Effector CD8-positive, alpha-beta T cell (primary cell): ENCODE measurements at regions not wholly inside any gene's neighbourhood (a gene's known extent, or its start where the extent isn't known, plus 50 kb on each side); places are given as distances from the start of the nearest gene placed in this dataset.
"Not testable (repeated sequence)": the region's sequence is repeated elsewhere in the genome, so short reads cannot be mapped to it uniquely, and the experiment has no call there.

Source experiments
- DNase-seq: peaks from one replicate; lab custom pipeline; 2025; lab: John Stamatoyannopoulos, UW

DNA sequence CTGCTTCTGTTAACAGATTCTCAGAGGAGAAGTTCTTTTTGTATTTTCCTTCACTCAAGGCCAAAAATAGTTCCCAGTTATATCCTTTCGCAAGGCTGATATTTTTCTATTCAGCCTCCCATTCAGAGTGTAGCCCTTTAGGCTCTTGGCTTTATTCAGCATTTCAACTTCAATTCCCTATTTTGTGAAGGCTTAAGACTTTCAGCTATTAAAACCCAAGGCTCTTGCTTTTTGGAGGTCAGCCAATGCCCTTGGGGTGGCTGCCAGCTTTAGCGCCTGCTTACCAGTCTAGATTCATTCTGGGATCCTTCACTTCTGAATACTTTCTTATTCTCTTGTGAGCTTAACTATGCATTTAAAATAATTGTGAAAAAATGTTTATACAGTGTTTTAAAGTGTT lies 57.3 kb upstream of the ADGRA3 start:
- DNase-seq: no peak

- DNase-seq: no peak
Observed at GRCh38 chr4:22573641-22574040, 57.8 kb upstream of the ADGRA3 start.

- no peak for DNase-seq
Observed at GRCh38 chr4:22574424-22574823, 58.6 kb upstream of the ADGRA3 start.

- no peak for DNase-seq
Observed at GRCh38 chr4:22574880-22575279, 59.0 kb upstream of the ADGRA3 start.

DNA sequence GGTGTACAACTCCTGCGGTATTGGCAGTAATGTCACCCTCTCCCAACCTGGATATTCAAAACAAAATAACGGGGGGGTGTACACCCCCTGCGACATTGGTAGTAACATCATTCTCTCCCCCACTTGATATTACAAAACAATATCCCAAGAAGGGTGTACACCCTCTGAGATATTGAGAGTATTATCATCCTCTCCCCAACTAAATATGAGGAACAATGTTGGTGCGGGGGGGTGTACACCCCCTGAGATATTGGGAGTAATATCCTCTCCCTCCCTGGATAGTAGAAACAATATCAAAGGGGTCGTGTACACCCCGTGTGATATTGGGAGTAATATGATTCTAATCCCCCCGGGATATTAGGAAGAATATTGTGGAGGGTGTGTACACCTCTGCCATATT lies 71.4 kb upstream of the ADGRA3 start:
- no peak for DNase-seq

GRCh38 chr4:22593933-22594332 lies 78.1 kb upstream of the ADGRA3 start:
- DNase-seq: no peak

DNA sequence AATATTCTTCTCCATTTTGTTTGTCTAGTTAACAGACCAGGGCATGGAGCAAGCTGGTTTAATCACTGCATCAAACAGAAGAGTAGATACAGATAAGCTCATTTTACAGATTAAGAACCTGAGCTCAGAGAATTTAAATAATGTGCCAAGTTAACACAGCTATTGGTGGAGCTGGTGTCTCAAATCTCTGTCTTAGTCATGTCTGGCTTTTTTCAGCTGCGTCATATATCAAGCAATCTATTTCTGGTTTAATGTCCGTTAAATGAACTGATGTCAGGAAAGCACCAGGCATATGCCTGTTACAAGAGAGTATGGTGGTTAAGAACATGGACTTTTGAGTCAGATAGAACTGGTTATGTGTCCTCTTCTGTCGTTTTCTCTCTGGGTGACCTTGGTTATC lies 79.8 kb upstream of the ADGRA3 start:
- no peak for DNase-seq

DNA sequence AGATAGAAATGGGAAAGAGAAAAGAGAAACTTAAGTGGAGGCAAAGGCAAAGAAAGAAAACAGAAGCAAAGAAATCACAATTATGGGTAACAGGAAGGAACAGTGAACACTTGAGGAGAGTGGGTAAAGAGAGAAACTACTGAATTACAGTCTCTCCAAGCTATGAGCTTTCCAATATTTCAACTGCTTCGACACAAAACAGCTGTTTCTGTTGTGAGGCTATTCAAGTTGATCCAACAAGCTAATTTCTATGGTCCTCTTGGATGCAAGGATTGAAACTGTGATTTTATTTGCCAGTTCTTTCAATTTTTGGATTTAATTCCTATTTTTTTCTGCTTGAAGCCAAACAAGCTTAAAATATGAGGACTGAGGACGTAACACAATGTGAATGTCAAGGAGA lies 80.5 kb upstream of the ADGRA3 start:
- no peak for DNase-seq

- DNase-seq: no peak
Observed at GRCh38 chr4:22597471-22597870, 81.6 kb upstream of the ADGRA3 start.

DNA sequence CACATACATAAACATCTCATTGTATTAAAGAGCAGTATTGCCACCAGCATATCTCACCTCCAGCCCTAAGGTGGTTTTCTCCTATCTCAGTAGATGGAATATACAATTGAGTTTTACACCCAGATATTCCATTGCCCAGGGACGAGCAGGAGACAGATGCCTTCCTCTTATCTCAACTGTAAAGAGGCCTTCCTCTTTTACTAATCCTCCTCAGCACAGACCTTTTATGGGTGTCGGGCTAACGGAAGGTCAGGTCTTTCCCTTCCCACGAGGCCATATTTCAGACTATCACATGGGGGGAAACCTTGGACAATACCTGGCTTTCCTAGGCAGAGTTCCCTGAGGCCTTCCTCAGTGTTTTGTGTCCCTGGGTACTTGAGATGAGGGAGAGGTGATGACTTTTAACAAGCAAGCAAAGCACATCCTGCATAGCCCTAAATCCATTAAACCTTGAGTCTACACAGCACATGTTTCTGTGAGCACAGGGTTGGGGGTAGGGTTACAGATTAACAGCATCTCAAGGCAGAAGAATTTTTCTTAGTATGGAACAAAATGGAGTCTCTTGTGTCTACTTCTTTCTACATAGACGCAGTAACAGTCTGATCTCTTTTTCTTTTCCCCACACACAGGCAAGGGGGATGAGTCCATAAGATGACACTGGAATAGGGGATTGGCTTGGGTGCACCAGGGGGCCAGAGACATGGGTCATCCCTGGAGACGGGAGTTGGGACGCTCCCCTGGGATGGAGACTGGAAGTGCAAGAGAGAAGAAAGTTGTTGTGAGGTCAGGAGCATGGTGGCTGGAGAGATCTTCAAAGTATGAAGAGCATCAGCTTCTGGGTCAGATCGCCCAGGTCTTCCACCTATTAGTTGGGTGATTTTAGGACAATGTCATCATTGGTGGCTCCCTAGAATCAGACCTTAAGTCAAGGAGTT lies 82.5 kb upstream of the ADGRA3 start:
- DNase-seq: not testable (repeated sequence)

DNA sequence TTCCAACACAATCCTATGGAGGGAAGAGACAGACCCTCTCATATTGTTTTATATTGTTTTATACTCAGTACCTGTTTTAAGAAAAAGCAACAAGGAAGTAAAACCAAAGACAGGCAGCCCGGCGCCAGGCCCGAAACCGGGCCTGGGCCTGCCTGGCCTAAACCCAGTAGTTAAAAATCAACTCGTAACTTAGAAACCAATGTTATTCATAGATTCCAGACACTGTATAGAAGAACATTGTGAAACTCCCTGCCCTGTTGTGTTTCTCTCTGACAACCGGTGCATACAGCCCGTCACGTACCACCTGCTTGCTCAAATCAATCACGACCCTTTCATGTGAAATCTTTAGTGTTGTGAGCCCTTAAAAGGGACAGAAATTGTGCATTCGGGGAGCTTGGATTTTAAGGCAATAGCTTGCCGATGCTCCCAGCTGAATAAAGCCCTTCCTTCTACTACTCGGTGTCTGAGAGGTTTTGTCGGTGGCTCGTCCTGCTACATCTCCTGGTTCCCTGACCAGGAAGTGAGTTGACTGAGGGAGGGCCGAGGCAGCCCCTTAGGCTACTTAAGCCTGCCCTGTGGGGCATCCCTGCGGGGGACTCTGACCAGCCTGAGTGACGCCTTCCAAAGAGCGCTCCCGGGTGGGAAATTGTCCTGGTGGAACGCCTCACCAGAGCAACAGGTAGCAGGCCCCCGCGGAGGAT lies 83.5 kb upstream of the ADGRA3 start:
- DNase-seq: not testable (repeated sequence)

- not testable (repeated sequence) for DNase-seq
Observed at GRCh38 chr4:22599929-22600432, 84.1 kb upstream of the ADGRA3 start.

DNA sequence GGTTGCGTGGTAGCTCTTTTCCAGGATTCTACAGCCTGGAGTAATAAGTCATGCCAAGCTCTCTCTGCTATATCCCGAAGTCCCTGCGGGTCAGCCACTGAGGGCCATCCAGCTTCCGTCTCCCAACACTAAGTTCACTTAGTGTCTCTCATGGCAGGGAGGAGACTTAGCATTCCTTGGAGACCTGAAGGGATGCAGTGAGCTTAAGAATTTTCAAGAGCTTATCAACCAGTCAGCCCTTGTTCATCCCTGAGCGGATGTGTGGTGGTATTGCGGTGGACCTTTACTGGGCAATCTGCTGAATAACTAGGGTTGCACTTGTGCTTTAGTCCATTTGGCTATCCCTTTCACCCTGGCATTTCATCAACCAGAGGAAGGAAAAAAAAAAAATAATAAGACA lies 85.8 kb upstream of the ADGRA3 start:
- DNase-seq: not testable (repeated sequence)

DNA sequence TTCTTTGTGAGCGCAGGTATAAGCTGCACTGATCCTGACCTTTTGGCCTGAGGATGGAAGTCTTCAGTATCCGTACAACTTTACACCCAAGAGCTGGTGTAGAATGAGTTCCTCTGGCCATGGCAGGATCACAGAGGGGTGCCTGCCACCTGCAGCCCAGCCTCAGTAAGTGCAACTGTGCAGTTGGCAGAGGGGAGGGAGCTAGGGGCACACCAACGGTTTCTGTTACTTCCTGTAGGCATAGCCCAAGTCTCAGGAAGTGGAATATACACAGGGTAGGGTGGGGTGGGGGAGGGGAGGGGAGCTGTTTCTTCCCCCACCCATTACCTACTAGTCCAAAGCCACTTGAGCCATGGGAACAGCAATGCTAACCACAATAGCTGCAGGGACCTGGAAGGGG lies 85.4 kb upstream of the GBA3 start:
- DNase-seq: peak; percentile 11

- not testable (repeated sequence) for DNase-seq
Observed at GRCh38 chr4:22609951-22610525, 82.7 kb upstream of the GBA3 start.

DNA sequence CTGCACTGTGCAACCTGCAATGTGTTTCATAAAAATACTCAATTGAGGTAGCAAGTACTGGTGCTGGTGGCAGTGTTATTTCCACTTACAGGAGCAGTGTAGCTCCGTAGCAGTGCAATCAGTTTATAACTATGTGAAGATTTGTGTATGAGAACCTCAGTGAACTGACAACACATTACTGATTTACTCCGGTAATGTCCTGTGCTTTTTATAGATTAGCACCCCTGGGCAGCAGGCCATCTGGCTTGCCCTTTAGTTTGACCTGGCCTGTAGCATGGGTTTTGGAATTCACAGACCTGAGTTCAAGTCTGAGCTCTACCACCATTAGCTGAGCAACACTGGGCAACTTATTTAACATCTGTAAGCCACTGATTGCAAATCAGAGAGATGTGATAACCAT lies 78.6 kb upstream of the GBA3 start:
- no peak for DNase-seq

DNA sequence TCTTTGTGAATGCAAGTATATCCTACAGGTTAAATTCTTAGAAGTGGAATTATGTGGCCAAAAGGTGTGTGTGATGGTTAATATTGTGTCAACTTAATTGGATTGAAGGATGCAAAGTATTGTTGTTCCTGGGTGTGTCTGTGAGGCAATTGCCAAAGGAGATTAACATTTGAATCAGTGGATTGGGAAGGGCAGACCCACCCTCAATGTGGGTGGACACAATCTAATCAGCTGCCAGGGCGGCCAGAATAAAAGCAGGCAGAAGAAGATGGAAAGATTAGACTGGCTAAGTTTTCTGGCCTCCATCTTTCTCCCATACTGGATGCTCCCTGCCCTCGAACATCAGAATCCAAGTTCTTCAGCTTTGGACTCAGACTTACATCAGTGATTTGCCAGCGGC lies 76.2 kb upstream of the GBA3 start:
- DNase-seq: no peak

DNA sequence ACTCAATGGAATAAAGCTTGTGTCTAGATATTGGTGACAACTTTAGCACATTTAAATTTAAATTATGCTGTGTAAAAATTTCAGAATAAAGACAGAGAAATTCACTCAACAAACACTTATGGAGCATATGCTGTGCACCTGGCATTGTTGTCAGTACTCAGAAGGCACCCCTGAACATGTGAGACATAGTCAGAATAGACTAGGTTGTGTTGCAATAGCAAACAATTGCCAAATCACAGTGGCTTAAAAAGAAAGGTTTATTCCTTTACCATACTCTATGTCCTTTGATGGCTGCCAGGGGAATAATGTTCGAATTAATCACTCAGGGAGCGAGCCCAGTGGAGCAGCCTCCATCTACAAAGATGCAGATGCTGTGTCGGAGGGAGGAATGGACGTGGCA lies 72.6 kb upstream of the GBA3 start:
- not testable (repeated sequence) for DNase-seq

DNA sequence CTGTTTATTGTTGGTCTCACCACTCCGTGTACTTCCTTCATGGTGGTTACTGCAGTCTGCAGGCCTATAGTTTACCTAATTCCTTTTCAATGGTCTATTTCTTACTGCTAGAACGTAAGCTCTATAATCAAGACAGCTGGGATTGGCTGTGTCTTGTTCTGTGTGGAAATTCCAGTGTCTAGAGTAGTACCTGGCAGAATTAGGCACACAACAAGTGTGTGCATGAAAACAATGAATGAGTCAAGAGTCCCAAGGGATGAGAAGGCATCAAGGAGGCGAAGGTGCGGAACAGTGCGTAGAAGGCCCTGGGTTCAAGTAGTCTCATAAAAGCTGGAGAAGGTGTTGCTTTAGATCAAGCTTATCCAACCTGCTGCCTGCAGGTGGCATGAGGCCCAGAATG lies 70.8 kb upstream of the GBA3 start:
- not testable (repeated sequence) for DNase-seq

- not testable (repeated sequence) for DNase-seq
Observed at GRCh38 chr4:22624002-22624401, 68.7 kb upstream of the GBA3 start.

- no peak for DNase-seq
Observed at GRCh38 chr4:22625311-22625710, 67.4 kb upstream of the GBA3 start.

GRCh38 chr4:22627851-22628250 lies 64.9 kb upstream of the GBA3 start:
- DNase-seq: not testable (repeated sequence)
